Osteocyte (in vitro differentiated cells): ENCODE measurements at regions not wholly inside any gene's neighbourhood (a gene's known extent, or its start where the extent isn't known, plus 50 kb on each side); places are given as distances from the start of the nearest gene placed in this dataset.
A peak's percentile ranks its signal among the peaks of the same experiment; 100 is the strongest.

Source experiments
- DNase-seq: peaks from one replicate; pipeline ENCODE4 v3.0.0; 2021; ENCODE audit warnings: mixed read lengths; ENCODE audit not compliant: unreplicated experiment; ENCODE audit errors: extremely low spot score
- H3K27ac Mint-ChIP-seq: one replicate; pipeline ENCODE4 v1.8.0; 2021; ENCODE audit warnings: mild to moderate bottlenecking, mixed read lengths; ENCODE audit not compliant: unreplicated experiment
- H3K27me3 Mint-ChIP-seq: one replicate; pipeline ENCODE4 v1.8.0; 2021; ENCODE audit warnings: mixed read lengths; ENCODE audit not compliant: unreplicated experiment
- H3K36me3 Mint-ChIP-seq: one replicate; pipeline ENCODE4 v1.8.0; 2021; ENCODE audit warnings: mixed read lengths; ENCODE audit not compliant: unreplicated experiment
- H3K4me1 Mint-ChIP-seq: one replicate; pipeline ENCODE4 v1.8.0; 2021; ENCODE audit warnings: mixed read lengths; ENCODE audit not compliant: unreplicated experiment
- H3K4me3 Mint-ChIP-seq: one replicate; pipeline ENCODE4 v1.8.0; 2021; ENCODE audit warnings: mild to moderate bottlenecking, moderate library complexity, mixed read lengths; ENCODE audit not compliant: unreplicated experiment
- H3K9me3 Mint-ChIP-seq: one replicate; pipeline ENCODE4 v1.8.0; 2021; ENCODE audit warnings: mixed read lengths; ENCODE audit not compliant: unreplicated experiment
- TF ChIP-seq, protein P1 (sequence below): fragments of 200-600 bp; sonication (generic); IDR thresholded peaks from 2 replicates; pipeline ENCODE4 v1.5.0; 2021; ENCODE audit warnings: antibody characterized with exemption, mild to moderate bottlenecking, moderate library complexity

- no peak for DNase-seq
- no peak overlapping the region for H3K4me3 Mint-ChIP-seq
- H3K27me3 Mint-ChIP-seq, result no peaks in the 10 kb centered on the region
- TF ChIP-seq, protein P1, sequence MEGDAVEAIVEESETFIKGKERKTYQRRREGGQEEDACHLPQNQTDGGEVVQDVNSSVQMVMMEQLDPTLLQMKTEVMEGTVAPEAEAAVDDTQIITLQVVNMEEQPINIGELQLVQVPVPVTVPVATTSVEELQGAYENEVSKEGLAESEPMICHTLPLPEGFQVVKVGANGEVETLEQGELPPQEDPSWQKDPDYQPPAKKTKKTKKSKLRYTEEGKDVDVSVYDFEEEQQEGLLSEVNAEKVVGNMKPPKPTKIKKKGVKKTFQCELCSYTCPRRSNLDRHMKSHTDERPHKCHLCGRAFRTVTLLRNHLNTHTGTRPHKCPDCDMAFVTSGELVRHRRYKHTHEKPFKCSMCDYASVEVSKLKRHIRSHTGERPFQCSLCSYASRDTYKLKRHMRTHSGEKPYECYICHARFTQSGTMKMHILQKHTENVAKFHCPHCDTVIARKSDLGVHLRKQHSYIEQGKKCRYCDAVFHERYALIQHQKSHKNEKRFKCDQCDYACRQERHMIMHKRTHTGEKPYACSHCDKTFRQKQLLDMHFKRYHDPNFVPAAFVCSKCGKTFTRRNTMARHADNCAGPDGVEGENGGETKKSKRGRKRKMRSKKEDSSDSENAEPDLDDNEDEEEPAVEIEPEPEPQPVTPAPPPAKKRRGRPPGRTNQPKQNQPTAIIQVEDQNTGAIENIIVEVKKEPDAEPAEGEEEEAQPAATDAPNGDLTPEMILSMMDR, result no peak
- H3K36me3 Mint-ChIP-seq, result no peaks in the 10 kb centered on the region
- no peak overlapping the region for H3K27ac Mint-ChIP-seq
- no peaks in the 10 kb centered on the region for H3K9me3 Mint-ChIP-seq
- H3K4me1 Mint-ChIP-seq, result peaks cover 40% of the 10 kb centered on the region
Measured at GRCh38 chr20:17809362-17810061, 109.7 kb downstream of the BANF2 start.

GRCh38 chr20:17808782-17809181 is 109.0 kb downstream of the BANF2 start:
- TF ChIP-seq, protein P1, result no peak
- H3K4me3 Mint-ChIP-seq, result no peak overlapping the region
- peak overlapping the region; percentile 65 for H3K27ac Mint-ChIP-seq
- H3K4me1 Mint-ChIP-seq, result peaks cover 40% of the 10 kb centered on the region
- no peaks in the 10 kb centered on the region for H3K27me3 Mint-ChIP-seq
- H3K36me3 Mint-ChIP-seq, result no peaks in the 10 kb centered on the region
- H3K9me3 Mint-ChIP-seq, result no peaks in the 10 kb centered on the region
- no peak for DNase-seq

- H3K4me3 Mint-ChIP-seq, result no peak overlapping the region
- peak overlapping the region; percentile 65 for H3K27ac Mint-ChIP-seq
- no peak for DNase-seq
- TF ChIP-seq, protein P1, result no peak
- no peaks in the 10 kb centered on the region for H3K9me3 Mint-ChIP-seq
- H3K27me3 Mint-ChIP-seq, result no peaks in the 10 kb centered on the region
- peaks cover 40% of the 10 kb centered on the region for H3K4me1 Mint-ChIP-seq
- no peaks in the 10 kb centered on the region for H3K36me3 Mint-ChIP-seq
Measured at GRCh38 chr20:17808357-17808756, 108.6 kb downstream of the BANF2 start.

GRCh38 chr20:17807651-17808050 is 107.9 kb downstream of the BANF2 start:
- no peaks in the 10 kb centered on the region for H3K9me3 Mint-ChIP-seq
- peak overlapping the region; percentile 65 for H3K27ac Mint-ChIP-seq
- no peaks in the 10 kb centered on the region for H3K36me3 Mint-ChIP-seq
- H3K4me3 Mint-ChIP-seq, result no peak overlapping the region
- TF ChIP-seq, protein P1, result no peak
- H3K4me1 Mint-ChIP-seq, result peaks cover 40% of the 10 kb centered on the region
- no peaks in the 10 kb centered on the region for H3K27me3 Mint-ChIP-seq
- no peak for DNase-seq

GRCh38 chr20:17806739-17807441 is 107.1 kb downstream of the BANF2 start:
- H3K4me3 Mint-ChIP-seq, result no peak overlapping the region
- H3K4me1 Mint-ChIP-seq, result peaks cover 40% of the 10 kb centered on the region
- no peaks in the 10 kb centered on the region for H3K9me3 Mint-ChIP-seq
- TF ChIP-seq, protein P1, result no peak
- no peak for DNase-seq
- peak overlapping the region; percentile 27 for H3K27ac Mint-ChIP-seq
- no peaks in the 10 kb centered on the region for H3K36me3 Mint-ChIP-seq
- H3K27me3 Mint-ChIP-seq, result no peaks in the 10 kb centered on the region
